ENCODE measurements at regions not wholly inside any gene's neighbourhood (a gene's known extent, or its start where the extent isn't known, plus 50 kb on each side); places are given as distances from the start of the nearest gene placed in this dataset.

DNA sequence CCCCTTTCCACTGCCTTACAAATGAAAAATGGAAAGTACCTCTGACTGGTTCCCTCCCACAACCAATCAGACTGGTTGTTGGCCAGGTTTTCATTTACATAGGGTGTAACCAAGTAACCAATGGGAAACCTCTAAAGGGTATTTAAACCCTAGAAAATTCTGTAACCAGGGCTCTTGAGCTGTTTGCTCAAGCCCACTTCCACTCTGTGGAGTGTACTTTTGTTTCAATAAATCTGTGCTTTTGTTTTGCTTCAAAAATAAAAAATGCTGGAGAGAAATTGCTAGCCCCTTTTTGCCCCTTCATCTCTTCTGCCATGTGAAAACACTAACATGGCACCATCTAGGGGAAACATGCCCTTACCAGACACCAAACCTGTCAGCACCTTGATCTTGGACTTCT lies 129.5 kb downstream of the AHR start:
- Histone ChIP-seq H3K36me3 (ENCODE audit: insufficient read depth, low read length) (no peaks in the 10 kb centered on the region), H3K9me3 (ENCODE audit: low read length) (peaks cover 13% of the 10 kb centered on the region), H2AFZ (ENCODE audit: low read depth, low read length) (no peak overlapping the region), H4K20me1 (ENCODE audit: insufficient read depth) (no peaks in the 10 kb centered on the region), H3K27ac (ENCODE audit: low read length) (no peak overlapping the region), H3K79me2 (replicated peaks; ENCODE audit: insufficient read depth, low read length) (no peaks in the 10 kb centered on the region), H3K9me2 (ENCODE audit: insufficient read depth, low read length) (no peaks in the 10 kb centered on the region), H3K4me2 (ENCODE audit: low read length) (no peak overlapping the region), H3K4me3 (ENCODE audit: low read length) (no peak overlapping the region), H3F3A (ENCODE audit: insufficient read depth, low read length, poor library complexity, severe bottlenecking) (no peaks in the 10 kb centered on the region), H3K9ac (ENCODE audit: low read length) (no peak overlapping the region), H3K27me3 (ENCODE audit: insufficient read depth, low read depth, low read length) (no peaks in the 10 kb centered on the region)
- TF ChIP-seq EP300 (conservative IDR thresholded peaks at IDR 0.05; ENCODE audit: poor library complexity, severe bottlenecking): no peak

DNA sequence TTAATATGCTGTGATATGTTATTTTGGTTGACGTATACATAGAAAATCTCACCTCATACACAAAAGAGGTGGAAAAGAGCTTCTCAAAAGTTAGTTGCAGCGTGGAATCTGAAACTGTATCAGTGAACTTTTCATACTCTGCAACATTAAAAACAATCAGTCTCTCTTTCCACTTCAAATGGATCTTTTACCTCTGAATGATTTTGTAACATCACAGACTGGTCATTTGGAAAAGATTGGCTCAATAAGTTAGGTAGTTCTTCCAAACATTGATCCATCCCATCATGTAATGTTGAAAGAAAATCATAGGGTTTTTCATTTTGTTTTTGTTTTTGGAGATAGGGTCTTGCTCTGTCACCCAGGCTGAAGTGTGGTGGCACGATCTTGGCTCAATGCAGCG lies 131.1 kb downstream of the AHR start:
- Histone ChIP-seq H3F3A (ENCODE audit: insufficient read depth, low read length, poor library complexity, severe bottlenecking) (no peaks in the 10 kb centered on the region), H4K20me1 (ENCODE audit: insufficient read depth) (no peaks in the 10 kb centered on the region), H2AFZ (ENCODE audit: low read depth, low read length) (no peak overlapping the region), H3K79me2 (replicated peaks; ENCODE audit: insufficient read depth, low read length) (no peaks in the 10 kb centered on the region), H3K9me2 (ENCODE audit: insufficient read depth, low read length) (no peaks in the 10 kb centered on the region), H3K36me3 (ENCODE audit: insufficient read depth, low read length) (no peaks in the 10 kb centered on the region), H3K4me3 (ENCODE audit: low read length) (no peak overlapping the region), H3K27ac (ENCODE audit: low read length) (no peak overlapping the region), H3K27me3 (ENCODE audit: insufficient read depth, low read depth, low read length) (no peaks in the 10 kb centered on the region), H3K4me2 (ENCODE audit: low read length) (no peak overlapping the region), H3K9ac (ENCODE audit: low read length) (no peak overlapping the region), H3K9me3 (ENCODE audit: low read length) (peaks cover 13% of the 10 kb centered on the region)
- TF ChIP-seq POLR2AphosphoS5 (IDR thresholded peaks at IDR 0.05) (no peak), EZH2 (IDR thresholded peaks at IDR 0.05; ENCODE audit: borderline replicate concordance, insufficient read depth, low read length, poor library complexity, severe bottlenecking) (no peak), MXI1 (conservative IDR thresholded peaks at IDR 0.05; ENCODE audit: poor library complexity, severe bottlenecking) (no peak), RAD21 (conservative IDR thresholded peaks at IDR 0.05) (no peak), TAF1 (IDR thresholded peaks at IDR 0.05; ENCODE audit: low read depth) (no peak), SMC3 (conservative IDR thresholded peaks at IDR 0.05; ENCODE audit: poor library complexity) (no peak), EP300 (conservative IDR thresholded peaks at IDR 0.05; ENCODE audit: poor library complexity, severe bottlenecking) (no peak)
- TF ChIP-seq, protein P1, sequence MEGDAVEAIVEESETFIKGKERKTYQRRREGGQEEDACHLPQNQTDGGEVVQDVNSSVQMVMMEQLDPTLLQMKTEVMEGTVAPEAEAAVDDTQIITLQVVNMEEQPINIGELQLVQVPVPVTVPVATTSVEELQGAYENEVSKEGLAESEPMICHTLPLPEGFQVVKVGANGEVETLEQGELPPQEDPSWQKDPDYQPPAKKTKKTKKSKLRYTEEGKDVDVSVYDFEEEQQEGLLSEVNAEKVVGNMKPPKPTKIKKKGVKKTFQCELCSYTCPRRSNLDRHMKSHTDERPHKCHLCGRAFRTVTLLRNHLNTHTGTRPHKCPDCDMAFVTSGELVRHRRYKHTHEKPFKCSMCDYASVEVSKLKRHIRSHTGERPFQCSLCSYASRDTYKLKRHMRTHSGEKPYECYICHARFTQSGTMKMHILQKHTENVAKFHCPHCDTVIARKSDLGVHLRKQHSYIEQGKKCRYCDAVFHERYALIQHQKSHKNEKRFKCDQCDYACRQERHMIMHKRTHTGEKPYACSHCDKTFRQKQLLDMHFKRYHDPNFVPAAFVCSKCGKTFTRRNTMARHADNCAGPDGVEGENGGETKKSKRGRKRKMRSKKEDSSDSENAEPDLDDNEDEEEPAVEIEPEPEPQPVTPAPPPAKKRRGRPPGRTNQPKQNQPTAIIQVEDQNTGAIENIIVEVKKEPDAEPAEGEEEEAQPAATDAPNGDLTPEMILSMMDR (IDR thresholded peaks at IDR 0.05; ENCODE audit: poor library complexity, severe bottlenecking): no peak
- TF ChIP-seq, protein P2, sequence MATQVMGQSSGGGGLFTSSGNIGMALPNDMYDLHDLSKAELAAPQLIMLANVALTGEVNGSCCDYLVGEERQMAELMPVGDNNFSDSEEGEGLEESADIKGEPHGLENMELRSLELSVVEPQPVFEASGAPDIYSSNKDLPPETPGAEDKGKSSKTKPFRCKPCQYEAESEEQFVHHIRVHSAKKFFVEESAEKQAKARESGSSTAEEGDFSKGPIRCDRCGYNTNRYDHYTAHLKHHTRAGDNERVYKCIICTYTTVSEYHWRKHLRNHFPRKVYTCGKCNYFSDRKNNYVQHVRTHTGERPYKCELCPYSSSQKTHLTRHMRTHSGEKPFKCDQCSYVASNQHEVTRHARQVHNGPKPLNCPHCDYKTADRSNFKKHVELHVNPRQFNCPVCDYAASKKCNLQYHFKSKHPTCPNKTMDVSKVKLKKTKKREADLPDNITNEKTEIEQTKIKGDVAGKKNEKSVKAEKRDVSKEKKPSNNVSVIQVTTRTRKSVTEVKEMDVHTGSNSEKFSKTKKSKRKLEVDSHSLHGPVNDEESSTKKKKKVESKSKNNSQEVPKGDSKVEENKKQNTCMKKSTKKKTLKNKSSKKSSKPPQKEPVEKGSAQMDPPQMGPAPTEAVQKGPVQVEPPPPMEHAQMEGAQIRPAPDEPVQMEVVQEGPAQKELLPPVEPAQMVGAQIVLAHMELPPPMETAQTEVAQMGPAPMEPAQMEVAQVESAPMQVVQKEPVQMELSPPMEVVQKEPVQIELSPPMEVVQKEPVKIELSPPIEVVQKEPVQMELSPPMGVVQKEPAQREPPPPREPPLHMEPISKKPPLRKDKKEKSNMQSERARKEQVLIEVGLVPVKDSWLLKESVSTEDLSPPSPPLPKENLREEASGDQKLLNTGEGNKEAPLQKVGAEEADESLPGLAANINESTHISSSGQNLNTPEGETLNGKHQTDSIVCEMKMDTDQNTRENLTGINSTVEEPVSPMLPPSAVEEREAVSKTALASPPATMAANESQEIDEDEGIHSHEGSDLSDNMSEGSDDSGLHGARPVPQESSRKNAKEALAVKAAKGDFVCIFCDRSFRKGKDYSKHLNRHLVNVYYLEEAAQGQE (IDR thresholded peaks at IDR 0.05; ENCODE audit: borderline replicate concordance): no peak

DNA sequence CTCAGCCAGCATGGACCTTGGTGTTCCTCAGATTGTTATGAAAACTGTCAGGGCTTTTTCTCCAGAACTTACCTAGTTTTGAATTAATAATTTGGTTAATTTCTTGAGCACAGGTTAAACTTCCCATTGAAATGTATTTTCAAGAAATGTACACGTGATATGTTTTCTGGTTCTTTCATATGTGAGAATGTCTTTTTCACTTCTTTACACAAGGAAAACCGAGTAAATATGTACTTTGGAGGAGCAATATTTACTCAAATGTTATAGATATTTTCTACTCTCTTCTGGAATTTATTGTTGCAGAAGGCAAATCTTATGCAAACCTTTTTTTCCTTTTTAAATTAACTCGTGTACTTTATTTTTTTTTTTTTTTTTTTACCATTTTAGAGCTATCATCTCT lies 134.3 kb downstream of the AHR start:
- no peak overlapping the region for H2AFZ ChIP-seq (ENCODE audit: low read depth, low read length)
- H3K27ac ChIP-seq (ENCODE audit: low read length): no peak overlapping the region
- no peak overlapping the region for H3K9ac ChIP-seq (ENCODE audit: low read length)
- no peak overlapping the region for H3K4me3 ChIP-seq (ENCODE audit: low read length)
- no peaks in the 10 kb centered on the region for H3K36me3 ChIP-seq (ENCODE audit: insufficient read depth, low read length)
- no peaks in the 10 kb centered on the region for H3K9me2 ChIP-seq (ENCODE audit: insufficient read depth, low read length)
- no peaks in the 10 kb centered on the region for H4K20me1 ChIP-seq (ENCODE audit: insufficient read depth)
- H3K4me2 ChIP-seq (ENCODE audit: low read length): no peak overlapping the region
- H3K79me2 ChIP-seq (replicated peaks; ENCODE audit: insufficient read depth, low read length): no peaks in the 10 kb centered on the region
- H3K9me3 ChIP-seq (ENCODE audit: low read length): peaks cover 12% of the 10 kb centered on the region
- no peak for TF ChIP-seq TAF1 (IDR thresholded peaks at IDR 0.05; ENCODE audit: low read depth)
- no peak for TF ChIP-seq EZH2 (IDR thresholded peaks at IDR 0.05; ENCODE audit: borderline replicate concordance, insufficient read depth, low read length, poor library complexity, severe bottlenecking)
- TF ChIP-seq POLR2AphosphoS5 (IDR thresholded peaks at IDR 0.05): no peak
- TF ChIP-seq, protein P1 (IDR thresholded peaks at IDR 0.05; ENCODE audit: poor library complexity, severe bottlenecking): no peak
- no peak for TF ChIP-seq EP300 (conservative IDR thresholded peaks at IDR 0.05; ENCODE audit: poor library complexity, severe bottlenecking)
- TF ChIP-seq, protein P2 (IDR thresholded peaks at IDR 0.05; ENCODE audit: borderline replicate concordance): no peak
- no peak for TF ChIP-seq MXI1 (conservative IDR thresholded peaks at IDR 0.05; ENCODE audit: poor library complexity, severe bottlenecking)
- no peak for TF ChIP-seq RAD21 (conservative IDR thresholded peaks at IDR 0.05)
- TF ChIP-seq SMC3 (conservative IDR thresholded peaks at IDR 0.05; ENCODE audit: poor library complexity): no peak
- no peaks in the 10 kb centered on the region for H3F3A ChIP-seq (ENCODE audit: insufficient read depth, low read length, poor library complexity, severe bottlenecking)
- H3K27me3 ChIP-seq (ENCODE audit: insufficient read depth, low read depth, low read length): no peaks in the 10 kb centered on the region
